H1 (cell line): ENCODE measurements at regions not wholly inside any gene's neighbourhood (a gene's known extent, or its start where the extent isn't known, plus 50 kb on each side); places are given as distances from the start of the nearest gene placed in this dataset.

Source experiments
- FOSL1 ChIP-seq: IDR thresholded peaks from 2 replicates; pipeline ENCODE4 v1.6.1; 2011; ENCODE audit warnings: mild to moderate bottlenecking, low read depth, low read length, moderate library complexity; ENCODE audit not compliant: insufficient read depth
- HDAC6 ChIP-seq: IDR thresholded peaks from one replicate; pipeline ENCODE4 v1.7.1; 2012; ENCODE audit warnings: low read depth, mild to moderate bottlenecking, inconsistent platforms, low read length, moderate library complexity
- ZNF274 ChIP-seq: IDR thresholded peaks from 2 replicates; pipeline ENCODE4 v1.7.0; 2012; ENCODE audit warnings: low read length, borderline replicate concordance; ENCODE audit errors: extremely low read depth

DNA sequence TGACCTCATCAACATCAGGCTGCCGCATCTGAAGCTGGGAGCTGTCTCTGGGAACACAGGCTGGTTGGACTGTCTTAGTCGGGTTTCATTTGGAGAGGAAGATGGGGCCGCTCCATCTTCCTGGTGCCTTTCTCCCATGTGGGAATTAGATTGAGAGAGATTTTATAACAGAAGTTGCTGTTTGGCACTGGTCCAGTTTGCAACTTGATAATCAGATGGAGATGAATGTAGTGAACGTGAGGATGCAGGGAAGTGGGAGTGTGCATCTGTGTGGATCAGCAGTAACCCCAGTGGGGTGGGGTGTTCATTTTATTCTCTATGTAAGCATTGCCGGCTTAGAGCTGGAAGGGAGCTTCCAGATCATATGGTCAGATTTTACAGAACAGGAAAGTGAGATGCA, 250.9 kb downstream of the DCDC2C start (continued):
- TF ChIP-seq HDAC6 (no peak), ZNF274 (no peak), FOSL1 (no peak)
